GM18858 (cell line): ENCODE measurements at regions not wholly inside any gene's neighbourhood (a gene's known extent, or its start where the extent isn't known, plus 50 kb on each side); places are given as distances from the start of the nearest gene placed in this dataset.
"Not testable (repeated sequence)": the region's sequence is repeated elsewhere in the genome, so short reads cannot be mapped to it uniquely, and the experiment has no call there.

Experiments
- ATAC-seq: cut with Tn5 transposase; IDR thresholded peaks from one replicate; pipeline ENCODE4 v1.9.1; 2021; ENCODE audit not compliant: unreplicated experiment

GRCh38 chr2:16194931-16195680 lies 254.8 kb downstream of the MYCN start:
- ATAC-seq = no peak

- no peak for ATAC-seq
Observed at GRCh38 chr2:16194530-16194929, 254.2 kb downstream of the MYCN start.

- no peak for ATAC-seq
Observed at GRCh38 chr2:16194096-16194390, 253.7 kb downstream of the MYCN start.

GRCh38 chr2:16192416-16193216 lies 252.3 kb downstream of the MYCN start:
- ATAC-seq = no peak

GRCh38 chr2:16191431-16192200 lies 251.3 kb downstream of the MYCN start:
- no peak for ATAC-seq

GRCh38 chr2:16190446-16191270 lies 250.3 kb downstream of the MYCN start:
- ATAC-seq = no peak

GRCh38 chr2:16189836-16190160 lies 249.4 kb downstream of the MYCN start:
- ATAC-seq = no peak

GRCh38 chr2:16189029-16189835 lies 248.9 kb downstream of the MYCN start:
- no peak for ATAC-seq

GRCh38 chr2:16188261-16188890 lies 248.0 kb downstream of the MYCN start:
- ATAC-seq = no peak

- no peak for ATAC-seq
Observed at GRCh38 chr2:16187482-16187817, 247.1 kb downstream of the MYCN start.

- no peak for ATAC-seq
Observed at GRCh38 chr2:16186661-16187481, 246.5 kb downstream of the MYCN start.

GRCh38 chr2:16185801-16186272 lies 245.5 kb downstream of the MYCN start:
- no peak for ATAC-seq

GRCh38 chr2:16184945-16185660 lies 244.8 kb downstream of the MYCN start:
- no peak for ATAC-seq

- no peak for ATAC-seq
Observed at GRCh38 chr2:16184341-16184890, 244.1 kb downstream of the MYCN start.

- no peak for ATAC-seq
Observed at GRCh38 chr2:16183345-16183744, 243.0 kb downstream of the MYCN start.

- no peak for ATAC-seq
Observed at GRCh38 chr2:16182841-16183240, 242.5 kb downstream of the MYCN start.

- not testable (repeated sequence) for ATAC-seq
Observed at GRCh38 chr2:16182311-16182815, 242.0 kb downstream of the MYCN start.

GRCh38 chr2:16181741-16182090 lies 241.4 kb downstream of the MYCN start:
- ATAC-seq = no peak
